Fibroblast of villous mesenchyme (primary cell): ENCODE measurements at regions not wholly inside any gene's neighbourhood (a gene's known extent, or its start where the extent isn't known, plus 50 kb on each side); places are given as distances from the start of the nearest gene placed in this dataset.

Source experiments
- DNase-seq: peaks from one replicate; pipeline ENCODE4 v3.0.0-alpha.2; 2010; ENCODE audit warnings: low read depth
- H3K4me3 ChIP-seq: 2 replicates; pipeline ENCODE4 v1.5.1; 2011; ENCODE audit warnings: low read depth, mild to moderate bottlenecking, low read length
- CTCF ChIP-seq: IDR thresholded peaks from 2 replicates; pipeline ENCODE4 v1.5.1; 2012; ENCODE audit warnings: low read depth, mild to moderate bottlenecking, low read length; ENCODE audit not compliant: insufficient read depth

- no peak for DNase-seq
- no peak for TF ChIP-seq CTCF
- no peak overlapping the region for H3K4me3 ChIP-seq
Measured at GRCh38 chr16:50957056-50957455, 194.0 kb downstream of the SALL1 start.

GRCh38 chr16:50956637-50957036, 194.4 kb downstream of the SALL1 start:
- TF ChIP-seq CTCF, result no peak
- H3K4me3 ChIP-seq, result no peak overlapping the region

GRCh38 chr16:50955311-50955710, 195.8 kb downstream of the SALL1 start:
- no peak overlapping the region for H3K4me3 ChIP-seq
- DNase-seq, result no peak
- no peak for TF ChIP-seq CTCF

More at GRCh38 chr16:50956637-50957036, 194.4 kb downstream of the SALL1 start:
- no peak for DNase-seq

GRCh38 chr16:50954469-50954868, 196.6 kb downstream of the SALL1 start:
- TF ChIP-seq CTCF, result no peak
- H3K4me3 ChIP-seq, result no peak overlapping the region
- DNase-seq, result no peak

GRCh38 chr16:50953290-50953689, 197.8 kb downstream of the SALL1 start:
- no peak for DNase-seq
- no peak overlapping the region for H3K4me3 ChIP-seq
- no peak for TF ChIP-seq CTCF

GRCh38 chr16:50950955-50951354, 200.1 kb downstream of the SALL1 start:
- no peak for TF ChIP-seq CTCF
- H3K4me3 ChIP-seq, result no peak overlapping the region
- DNase-seq, result no peak

GRCh38 chr16:50948268-50948930, 202.7 kb downstream of the SALL1 start:
- H3K4me3 ChIP-seq, result no peak overlapping the region
- no peak for TF ChIP-seq CTCF
- no peak for DNase-seq
